HG02678 (cell line): ENCODE measurements at regions not wholly inside any gene's neighbourhood (a gene's known extent, or its start where the extent isn't known, plus 50 kb on each side); places are given as distances from the start of the nearest gene placed in this dataset.
"Not testable (repeated sequence)": the region's sequence is repeated elsewhere in the genome, so short reads cannot be mapped to it uniquely, and the experiment has no call there.

Experiments used
- ATAC-seq: cut with Tn5 transposase; IDR thresholded peaks from one replicate; pipeline ENCODE4 v1.9.1; 2021; ENCODE audit warnings: mild to moderate bottlenecking, moderate library complexity; ENCODE audit not compliant: unreplicated experiment

DNA sequence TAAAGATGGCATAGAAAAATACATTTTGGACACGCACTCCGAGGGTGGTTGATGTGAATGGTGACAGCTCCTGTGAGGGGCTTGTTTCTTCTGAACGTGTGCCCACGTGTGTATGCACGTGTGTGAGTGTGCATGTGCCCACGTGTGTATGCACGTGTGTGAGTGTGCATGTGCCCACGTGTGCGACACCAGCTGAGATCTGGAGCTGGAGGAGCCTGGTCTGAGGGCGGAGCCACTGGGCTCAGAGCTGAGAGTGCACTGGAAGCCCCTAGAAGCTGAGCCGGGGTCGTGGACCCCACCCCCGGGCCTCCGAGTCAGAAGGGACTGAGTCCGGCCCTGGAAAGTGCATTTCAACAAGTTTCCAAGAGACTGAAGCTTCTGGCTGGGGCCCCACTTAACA is 282.5 kb upstream of the IRX4 start:
- ATAC-seq, result no peak

DNA sequence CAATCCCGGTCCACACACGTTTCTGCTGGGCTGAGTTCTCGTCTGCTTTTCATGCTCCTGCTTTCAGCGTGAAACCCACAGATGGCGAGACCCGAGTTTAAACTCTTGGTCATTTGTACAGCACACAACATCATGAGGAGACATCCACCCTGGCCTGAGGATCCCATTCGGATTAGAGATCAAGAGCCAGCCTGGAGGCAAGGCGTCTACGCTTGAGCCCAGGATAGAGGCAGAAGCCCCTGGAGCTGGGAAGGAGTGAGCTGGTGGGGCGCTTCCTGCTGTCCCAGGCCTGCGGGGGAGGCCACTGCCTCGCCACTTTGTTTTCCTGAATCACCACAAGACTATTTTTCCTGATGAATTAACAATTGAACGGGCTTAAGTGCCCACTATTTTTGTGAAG is 281.9 kb upstream of the IRX4 start:
- ATAC-seq, result no peak

DNA sequence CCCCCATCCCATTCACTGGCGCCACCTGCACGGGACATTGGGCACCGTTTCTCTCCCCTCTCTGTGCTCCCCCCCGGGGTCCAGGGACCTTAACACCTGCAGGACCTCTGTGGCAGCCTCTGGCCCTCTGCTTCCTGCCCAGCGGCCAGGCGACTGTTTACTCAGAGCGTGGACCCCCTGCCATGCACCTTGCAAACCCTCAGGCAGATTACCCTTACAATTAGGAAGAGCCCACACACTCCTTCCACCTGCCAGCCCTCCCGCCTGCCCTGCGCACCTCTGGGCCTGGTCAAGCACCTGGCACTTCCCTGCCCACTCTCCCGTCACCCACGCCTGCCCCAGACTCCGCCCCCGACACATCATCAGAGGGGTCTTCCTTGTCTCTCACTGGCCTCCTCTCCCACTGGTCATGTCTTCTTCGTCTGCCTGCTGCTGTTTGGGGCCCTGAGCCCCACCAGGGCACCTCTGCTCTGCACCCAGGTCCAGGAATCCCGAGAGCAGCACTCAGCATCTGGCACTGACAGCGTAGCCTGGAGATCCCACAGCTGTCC is 281.3 kb upstream of the IRX4 start:
- no peak for ATAC-seq

DNA sequence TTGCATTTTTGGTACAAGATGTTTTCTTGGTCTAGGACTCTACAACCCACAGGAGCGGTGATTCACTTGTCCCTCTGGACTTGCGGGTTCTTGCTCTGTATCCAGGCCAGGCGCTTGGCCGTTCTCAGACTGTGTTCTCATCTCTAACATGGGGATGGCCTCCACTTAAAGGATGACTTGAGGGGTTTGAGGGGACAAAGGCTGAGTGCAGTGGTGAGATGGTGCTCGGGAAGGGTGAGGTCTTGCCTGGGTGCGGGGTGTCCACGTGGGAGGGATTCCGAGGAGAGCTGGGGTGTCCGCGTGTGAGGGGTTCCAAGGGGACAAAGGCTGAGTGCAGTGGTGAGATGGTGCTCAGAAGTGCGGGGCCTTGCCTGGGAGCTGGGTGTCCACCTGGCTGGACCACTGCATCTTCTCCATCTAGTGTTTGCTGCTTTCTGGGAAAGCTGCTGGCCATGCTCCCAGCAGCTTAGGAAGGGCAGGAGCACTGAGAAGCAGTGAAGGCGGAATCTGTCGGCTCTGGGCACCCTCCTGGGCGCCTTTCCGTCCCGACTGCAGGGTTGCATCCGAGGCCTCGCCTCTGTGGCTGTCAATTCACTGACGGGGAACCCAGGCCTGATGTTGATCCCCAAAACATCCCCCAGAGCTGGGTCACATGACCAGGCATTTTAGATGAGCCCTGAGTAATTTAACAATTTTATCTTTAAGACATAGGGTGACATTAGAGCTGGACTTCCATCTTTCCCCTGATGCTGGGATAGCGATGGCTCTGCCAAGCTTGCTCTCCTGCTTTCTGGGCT is 280.5 kb upstream of the IRX4 start:
- no peak for ATAC-seq

DNA sequence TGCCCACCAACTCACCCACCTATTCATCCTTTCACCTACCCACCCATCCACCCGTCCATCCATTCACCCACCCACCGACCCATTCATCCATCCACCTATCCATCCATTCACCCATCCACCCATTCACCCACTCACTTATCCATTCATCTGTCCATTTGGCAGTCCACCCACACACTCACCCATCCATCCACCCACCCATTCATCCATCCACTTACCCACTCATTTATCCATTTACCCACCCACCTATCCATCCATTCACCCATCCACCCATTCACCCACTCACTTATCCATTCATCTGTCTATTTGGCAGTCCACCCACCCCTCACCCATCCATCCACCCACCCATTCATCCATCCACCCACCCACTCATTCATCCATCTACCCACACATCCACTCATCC is 278.1 kb upstream of the IRX4 start:
- no peak for ATAC-seq

DNA sequence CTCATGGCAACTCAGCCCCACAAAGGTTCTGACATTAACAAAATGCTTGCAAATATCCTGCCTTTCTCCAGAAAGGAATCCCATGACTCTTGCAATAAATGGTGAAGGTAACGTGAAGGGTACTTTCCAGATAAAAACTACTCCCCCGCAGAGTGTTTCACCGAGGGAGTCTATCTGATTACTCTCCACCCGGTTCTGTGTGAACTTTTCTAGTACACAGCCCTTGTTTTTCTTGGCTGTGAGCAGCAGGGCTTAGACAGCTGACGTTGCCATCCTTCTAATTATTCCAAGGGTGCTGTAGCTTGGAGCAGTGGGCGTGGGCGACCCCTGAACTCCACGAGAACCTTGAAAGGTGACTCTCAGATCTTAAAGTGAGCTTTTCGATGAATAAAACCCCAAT is 276.0 kb upstream of the IRX4 start:
- ATAC-seq, result no peak

DNA sequence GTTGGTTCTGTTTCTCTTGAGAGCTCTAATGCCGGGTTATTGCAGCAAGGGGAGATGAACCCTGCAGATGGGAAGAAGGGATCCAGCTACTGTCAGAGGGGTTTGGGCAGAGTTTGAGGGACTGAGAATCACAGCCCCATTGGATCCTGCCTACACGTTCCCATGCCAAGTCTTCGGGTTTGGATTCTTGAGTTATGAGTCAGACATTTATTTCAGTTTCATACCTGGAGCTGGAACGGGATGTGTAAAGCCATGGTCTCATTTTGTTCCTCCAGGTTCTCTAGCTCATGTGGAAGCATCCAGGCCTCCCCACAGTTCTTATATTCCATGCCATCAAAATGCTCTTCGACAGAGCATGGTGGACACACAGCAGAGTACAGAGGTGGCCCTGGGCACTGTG is 275.4 kb upstream of the IRX4 start:
- no peak for ATAC-seq

DNA sequence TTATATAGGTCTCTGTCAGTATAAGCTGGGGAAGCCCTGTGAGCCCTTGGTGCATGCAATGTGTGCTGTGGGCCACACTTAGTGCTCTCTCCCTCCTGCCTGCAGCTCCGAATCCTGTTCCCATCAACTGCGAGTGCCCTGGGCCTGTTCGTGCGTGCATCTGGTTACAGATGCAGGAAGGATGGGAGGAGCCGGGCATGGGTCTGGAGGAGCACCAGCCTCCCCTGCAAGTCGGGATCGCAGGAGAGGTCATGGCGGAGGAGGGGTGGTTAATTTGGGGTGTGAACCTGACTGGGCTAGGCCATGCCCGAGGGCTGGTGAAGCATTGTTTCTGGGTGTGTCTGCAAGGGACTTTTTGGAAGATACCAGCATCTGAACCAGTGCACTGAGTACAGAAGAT is 274.6 kb upstream of the IRX4 start:
- no peak for ATAC-seq

DNA sequence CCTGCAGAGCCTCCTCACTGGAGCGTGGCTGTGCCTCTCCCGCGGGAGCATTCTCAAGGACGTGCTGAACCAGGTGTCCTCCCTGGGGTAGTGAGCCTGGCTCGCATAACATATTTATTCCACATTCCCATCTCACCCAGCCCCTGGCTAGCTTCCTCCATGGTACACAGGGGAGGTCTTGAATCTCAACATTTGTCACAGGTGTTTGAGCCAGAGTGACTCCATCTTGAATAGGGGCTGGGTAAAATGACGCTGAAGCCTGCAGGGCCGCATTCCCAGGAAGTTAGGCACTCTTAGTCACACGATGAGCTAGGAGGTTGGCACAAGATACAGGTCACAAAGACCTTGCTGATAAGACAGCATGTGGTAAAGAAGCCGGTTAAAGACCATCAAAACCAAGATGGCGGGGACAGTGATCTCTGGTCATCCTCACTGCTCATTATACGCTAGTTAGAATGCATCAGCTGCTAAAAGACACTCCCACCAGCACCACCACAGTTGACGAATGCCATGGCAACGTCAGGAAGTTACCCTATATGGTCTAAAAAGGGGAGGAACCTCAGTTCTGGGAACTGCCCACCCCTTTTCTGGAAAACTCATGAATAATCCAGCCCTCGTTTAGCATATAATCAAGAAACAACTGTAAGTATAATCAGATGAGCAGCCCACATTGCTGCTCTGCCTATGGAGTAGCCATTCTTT is 273.8 kb upstream of the IRX4 start:
- no peak for ATAC-seq

DNA sequence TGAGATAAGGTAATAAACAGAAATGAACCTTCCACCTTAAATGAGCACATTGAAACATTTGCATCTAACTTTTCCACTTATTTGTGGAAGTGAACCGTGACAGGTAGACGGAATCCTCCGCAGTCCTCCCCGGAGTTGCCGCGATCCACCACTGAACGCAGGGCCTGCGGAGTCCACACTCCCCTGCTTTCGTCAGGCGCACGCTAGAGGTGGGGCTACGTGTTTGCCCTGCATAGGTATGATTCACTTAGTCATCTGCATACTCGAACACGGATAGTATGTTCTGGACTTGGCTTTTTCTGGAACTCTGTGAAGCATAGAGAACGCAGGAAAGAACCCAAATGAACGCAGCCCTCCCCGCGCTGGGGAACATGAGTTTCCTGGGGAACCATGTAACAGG is 272.8 kb upstream of the IRX4 start:
- no peak for ATAC-seq

DNA sequence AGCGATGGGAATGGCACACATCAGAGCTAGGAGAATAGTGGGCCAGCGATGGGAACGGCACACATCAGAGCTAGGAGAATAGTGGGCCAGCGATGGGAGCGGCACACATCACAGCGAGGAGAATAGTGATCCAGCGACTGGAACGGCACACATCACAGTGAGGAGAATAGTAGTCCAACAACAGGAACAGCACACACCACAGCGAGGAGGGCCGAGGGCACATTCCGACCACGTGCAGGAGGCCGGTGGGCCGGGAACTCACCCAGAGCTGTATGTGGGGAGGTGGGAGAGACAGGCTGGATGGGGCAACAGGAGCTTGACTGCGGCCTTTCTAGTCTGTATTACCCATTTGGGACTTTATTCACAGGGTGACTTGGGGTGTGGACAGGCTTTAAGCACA is 271.1 kb upstream of the IRX4 start:
- ATAC-seq, result no peak

DNA sequence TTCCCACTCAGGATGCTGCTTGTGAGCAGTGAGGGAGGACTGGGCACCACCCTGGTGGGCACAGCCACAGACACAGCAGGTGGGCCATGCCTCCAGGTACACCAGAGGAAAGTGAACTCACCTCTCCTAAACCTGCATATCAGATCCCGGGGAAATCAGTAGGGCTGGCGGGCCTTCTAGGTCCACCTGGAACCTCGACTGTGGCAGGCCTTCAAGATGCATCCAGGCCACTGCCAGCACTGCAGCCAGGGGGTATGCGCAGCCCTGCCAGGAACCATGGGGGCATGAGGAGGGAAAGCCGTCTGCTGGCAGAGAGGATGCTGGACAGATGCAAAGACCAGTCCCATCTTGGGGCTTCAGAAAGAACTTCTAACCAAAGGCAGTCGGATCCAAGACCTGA is 270.6 kb upstream of the IRX4 start:
- ATAC-seq, result no peak

DNA sequence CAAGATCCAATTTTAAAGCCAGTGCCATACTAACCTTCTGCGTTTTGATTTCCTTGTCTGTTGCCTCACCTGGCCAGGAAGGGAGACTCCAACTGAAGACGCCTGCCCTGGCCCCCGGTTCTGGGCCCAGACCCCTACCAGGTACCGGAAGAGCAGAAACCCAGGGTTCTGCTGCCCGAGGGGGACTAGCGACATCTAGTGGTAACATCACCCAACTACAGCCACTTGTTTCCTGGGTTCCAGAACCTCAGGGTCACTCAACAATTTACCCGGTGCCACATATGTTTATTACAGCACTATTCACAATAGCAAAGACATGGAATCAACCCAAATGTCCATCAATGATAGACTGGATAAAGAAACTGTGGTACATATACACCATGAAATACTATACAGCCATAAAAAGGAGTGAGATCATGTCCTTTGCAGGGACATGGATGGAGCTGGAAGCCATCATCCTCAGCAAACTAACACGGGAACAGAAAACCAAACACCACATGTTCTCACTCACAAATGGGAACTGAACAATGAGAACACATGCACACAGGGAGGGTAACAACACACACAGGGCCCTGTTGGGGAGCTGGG is 268.7 kb upstream of the IRX4 start:
- not testable (repeated sequence) for ATAC-seq

DNA sequence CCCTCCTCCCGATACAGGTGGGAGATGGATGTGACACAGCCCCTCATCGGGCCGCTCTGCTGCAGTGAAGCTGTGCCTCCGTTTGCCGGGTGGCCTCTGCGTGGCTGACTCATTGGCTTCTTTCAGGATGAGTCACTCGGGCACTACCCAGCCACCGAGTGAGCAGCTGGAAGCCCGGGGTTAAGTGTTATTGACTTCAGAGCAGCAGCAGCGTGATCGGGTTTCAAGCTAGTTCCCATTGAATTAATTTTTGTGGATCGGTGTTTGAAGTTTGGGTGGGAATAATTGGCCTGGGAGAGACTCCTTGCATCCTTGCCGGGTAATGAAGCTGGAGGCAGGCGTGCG is 266.4 kb upstream of the IRX4 start:
- ATAC-seq, result no peak

DNA sequence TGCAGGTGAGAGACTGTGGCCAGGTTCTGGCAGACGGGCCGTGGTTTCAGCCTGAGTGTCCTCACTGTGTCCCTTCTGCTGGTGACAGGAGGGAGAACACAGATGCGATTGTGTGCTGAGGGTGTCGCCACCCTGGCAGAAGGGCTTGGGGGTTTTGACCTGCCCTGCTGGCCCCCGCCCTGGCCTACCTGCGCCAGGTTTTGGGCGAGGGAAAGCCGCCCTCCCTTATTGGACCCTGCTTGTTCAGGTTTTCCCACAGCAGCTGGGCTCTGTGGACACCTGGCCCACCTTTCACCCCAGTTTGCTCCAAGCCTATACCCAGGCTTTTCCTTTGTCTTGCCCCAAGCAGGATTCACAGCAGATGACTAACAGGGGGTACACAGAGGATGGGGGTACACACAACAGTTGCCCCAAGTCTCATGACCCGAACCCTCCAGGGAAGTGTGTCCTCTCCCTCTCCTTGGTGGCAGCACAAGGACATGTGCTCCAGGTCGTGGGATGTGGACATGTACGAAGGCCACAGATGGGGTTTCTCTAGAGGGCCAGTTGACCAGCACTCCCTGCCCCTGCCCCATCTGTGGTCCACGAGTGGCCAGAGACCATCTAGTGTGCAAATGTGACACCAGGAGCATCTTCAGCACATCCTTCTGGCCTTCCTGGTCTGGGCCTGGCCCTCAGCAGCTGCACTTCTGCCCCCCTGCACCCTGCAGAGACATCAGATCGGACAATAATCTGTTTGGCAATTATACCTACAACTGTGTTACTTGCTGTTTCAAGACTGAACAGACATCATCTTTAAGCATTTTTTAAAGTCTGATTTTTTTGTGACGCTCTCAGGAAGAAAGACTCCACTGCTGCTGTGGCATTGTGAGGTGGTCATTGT is 265.8 kb upstream of the IRX4 start:
- ATAC-seq, result no peak

DNA sequence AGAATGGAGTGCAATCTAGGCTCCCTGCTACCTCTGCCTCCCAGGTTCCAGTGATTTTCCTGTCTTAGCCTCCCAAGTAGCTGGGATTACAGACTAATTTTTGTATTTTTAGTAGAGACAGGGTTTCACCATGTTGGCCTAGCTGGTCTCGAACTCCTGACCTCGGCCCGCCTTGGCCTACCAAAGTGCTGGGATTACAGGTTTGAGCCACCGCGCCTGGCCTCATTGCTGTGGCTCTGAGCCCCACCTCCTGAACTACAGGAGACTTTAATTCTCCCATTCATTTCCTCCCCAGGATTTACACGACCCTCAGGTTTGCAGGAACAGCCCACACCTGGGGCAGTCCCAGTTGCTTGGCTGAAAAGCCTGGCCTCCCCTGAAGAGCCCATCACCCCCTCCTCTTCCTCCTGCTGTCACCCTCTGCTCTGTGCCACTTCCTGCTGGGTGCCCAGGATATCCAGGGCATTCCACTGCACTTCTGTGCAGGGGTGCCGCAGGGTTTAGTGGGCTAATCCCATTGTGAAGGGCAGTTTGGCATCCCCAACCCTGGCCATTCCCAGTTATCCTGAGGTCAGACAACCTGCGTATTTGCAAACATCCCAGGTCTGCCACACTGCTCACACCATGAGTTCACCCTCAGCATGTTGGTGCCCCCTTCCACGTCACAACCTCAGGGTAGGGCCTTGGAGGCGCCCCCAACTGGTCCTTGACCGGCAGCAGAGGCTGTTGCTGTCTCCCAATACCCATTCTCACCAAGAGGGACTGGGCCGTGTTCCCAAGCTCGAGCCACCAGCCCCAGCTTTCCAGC is 265.0 kb upstream of the IRX4 start:
- ATAC-seq, result no peak

DNA sequence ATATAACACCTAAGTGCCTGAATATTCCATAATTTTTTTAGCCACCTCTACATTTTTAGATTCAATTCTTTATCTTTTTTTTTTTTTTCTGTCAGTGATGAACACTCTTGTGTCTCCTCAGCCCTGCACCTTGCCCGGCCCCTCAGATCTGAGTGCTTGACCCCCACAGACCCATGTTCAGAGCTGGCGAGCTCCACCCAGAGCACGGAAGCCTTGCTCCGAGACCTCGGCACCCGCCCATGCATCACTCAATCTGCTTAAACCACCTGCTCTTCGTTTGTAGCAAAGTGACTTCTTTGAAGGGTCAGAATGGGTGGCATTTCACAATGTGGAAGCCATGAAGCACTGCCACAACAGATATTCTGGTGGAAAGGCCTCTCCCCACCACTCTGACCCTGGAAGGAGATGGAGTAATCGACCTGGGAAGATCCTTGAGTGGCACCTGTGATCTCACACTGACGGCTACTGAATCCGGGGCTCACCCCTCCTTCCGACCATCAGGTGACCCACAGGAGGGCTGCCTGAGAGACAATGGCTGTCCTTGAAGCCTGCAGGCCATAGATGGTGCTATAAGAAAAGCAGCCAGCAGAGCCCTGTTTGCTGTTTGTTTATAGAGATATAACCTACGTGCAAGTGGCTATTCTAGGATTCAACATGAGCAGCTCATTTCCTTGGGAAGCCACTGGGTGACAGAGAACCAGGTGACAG is 261.1 kb upstream of the IRX4 start:
- no peak for ATAC-seq

DNA sequence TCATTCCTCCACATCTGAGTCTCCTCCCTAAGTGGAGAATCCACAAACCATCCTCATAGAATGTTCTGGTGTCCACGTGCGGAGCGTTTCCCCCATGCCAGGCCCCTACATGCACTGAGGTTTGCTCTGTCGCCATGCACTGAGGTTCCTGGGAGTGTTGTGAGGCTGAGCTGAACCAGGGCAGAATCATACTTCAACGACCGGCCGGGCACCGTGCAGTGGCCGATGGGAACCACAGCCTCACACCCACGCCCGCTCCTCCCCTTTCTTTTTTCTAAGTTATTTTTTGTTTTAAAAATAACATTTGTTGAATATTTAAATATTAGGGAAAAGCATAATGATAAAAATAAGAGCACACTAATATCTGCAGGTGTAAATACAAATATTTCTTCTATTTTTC is 260.4 kb upstream of the IRX4 start:
- ATAC-seq, result no peak

DNA sequence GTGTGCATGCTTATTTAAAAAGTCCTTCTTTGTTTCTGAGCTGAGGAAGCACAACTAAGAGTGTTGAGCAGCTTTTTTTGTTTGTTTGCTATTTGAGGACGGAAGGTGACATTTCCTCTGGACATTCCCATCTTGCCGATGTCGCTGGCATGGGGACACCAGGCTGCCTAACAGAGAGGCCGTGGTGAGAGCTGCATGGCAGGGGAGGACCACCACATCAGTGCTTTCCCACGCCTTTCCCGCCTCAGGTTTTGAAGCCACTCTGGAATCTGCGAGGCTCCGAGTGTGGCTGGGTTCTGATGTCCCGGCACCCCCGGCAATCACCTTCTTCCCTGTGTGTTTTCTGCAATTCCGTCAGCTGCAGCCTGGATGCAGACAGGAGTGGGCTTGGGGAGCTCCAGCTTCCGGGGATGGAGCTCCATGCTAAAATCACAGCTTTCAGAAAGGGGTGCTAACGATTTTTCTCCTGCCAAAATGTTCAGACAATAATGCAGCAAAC is 259.8 kb upstream of the IRX4 start:
- no peak for ATAC-seq
